ENCODE measurements at regions not wholly inside any gene's neighbourhood (a gene's known extent, or its start where the extent isn't known, plus 50 kb on each side); places are given as distances from the start of the nearest gene placed in this dataset.
"Not testable (repeated sequence)": the region's sequence is repeated elsewhere in the genome, so short reads cannot be mapped to it uniquely, and the experiment has no call there.

DNA sequence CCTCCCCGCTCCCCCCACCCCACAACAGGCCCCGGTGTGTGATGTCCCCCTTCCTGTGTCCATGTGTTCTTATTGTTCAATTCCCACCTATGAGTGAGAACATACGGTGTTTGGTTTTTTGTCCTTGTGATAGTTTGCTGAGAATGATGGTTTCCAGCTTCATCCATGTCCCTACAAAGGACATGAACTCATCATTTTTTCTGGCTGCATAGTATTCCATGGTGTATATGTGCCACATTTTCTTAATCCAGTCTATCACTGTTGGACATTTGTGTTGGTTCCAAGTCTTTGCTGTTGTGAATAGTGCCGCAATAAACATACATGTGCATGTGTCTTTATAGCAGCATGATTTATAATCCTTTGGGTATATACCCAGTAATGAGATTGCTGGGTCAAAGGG is 104.3 kb downstream of the MTPN start:
- DNase-seq (ENCODE audit: low read depth) = not testable (repeated sequence)

DNA sequence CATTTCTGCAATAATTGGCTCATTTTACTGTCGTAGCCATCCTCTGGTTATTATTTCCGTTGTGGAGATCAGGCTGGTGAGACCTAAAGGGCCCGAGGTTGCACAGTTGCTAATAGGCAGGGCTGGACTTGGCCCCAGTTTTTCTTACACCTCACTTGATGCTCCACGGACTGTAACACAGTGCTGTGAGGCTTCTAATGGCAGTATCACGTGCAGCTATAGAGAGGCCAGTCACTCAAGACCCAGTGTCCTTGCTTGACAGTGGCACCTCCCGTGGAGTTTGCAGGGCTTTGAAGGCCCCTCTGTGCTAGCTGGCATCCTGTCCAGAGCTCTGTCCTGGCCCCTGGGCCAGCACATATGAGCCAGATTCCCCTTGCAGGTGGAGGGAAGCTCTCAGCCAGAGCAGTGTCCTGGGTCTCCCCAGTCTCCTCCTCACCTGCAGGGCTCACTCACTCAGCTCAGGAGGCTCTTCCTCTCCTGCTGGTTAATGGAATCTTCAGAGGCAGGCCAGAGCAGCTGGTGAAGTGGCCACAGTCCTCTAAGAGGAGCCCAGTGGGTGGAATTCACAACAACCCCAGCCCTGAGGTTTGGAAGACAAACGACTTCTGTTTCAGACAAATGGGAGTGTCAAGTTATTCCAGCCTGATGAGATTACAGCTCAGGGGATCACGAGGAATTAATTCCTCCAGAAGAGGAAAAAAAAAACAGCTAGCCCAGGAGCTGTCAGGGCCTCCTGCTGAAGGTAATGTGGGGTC is 114.2 kb upstream of the FAM180A start:
- no peak overlapping the region for H3K4me3 ChIP-seq (ENCODE audit: low read depth, low read length)
- DNase-seq (ENCODE audit: low read depth) = no peak
- TF ChIP-seq, protein P1, sequence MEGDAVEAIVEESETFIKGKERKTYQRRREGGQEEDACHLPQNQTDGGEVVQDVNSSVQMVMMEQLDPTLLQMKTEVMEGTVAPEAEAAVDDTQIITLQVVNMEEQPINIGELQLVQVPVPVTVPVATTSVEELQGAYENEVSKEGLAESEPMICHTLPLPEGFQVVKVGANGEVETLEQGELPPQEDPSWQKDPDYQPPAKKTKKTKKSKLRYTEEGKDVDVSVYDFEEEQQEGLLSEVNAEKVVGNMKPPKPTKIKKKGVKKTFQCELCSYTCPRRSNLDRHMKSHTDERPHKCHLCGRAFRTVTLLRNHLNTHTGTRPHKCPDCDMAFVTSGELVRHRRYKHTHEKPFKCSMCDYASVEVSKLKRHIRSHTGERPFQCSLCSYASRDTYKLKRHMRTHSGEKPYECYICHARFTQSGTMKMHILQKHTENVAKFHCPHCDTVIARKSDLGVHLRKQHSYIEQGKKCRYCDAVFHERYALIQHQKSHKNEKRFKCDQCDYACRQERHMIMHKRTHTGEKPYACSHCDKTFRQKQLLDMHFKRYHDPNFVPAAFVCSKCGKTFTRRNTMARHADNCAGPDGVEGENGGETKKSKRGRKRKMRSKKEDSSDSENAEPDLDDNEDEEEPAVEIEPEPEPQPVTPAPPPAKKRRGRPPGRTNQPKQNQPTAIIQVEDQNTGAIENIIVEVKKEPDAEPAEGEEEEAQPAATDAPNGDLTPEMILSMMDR (IDR thresholded peaks at IDR 0.05; ENCODE audit: low read depth, low read length, missing control alignments) = no peak

More for the DNA sequence above, 104.3 kb downstream of the MTPN start:
- H3K4me3 ChIP-seq (ENCODE audit: low read depth, low read length) = not testable (repeated sequence)

- no peak for DNase-seq (ENCODE audit: low read depth)
- H3K4me3 ChIP-seq (ENCODE audit: low read depth, low read length) = no peak overlapping the region
- TF ChIP-seq, protein P1 (IDR thresholded peaks at IDR 0.05; ENCODE audit: low read depth, low read length, missing control alignments) = no peak
Measured at GRCh38 chr7:135859538-135859937, 110.9 kb upstream of the FAM180A start.

GRCh38 chr7:135858851-135859250 is 110.2 kb upstream of the FAM180A start:
- TF ChIP-seq, protein P1 (IDR thresholded peaks at IDR 0.05; ENCODE audit: low read depth, low read length, missing control alignments) = no peak
- no peak for DNase-seq (ENCODE audit: low read depth)
- H3K4me3 ChIP-seq (ENCODE audit: low read depth, low read length) = no peak overlapping the region

- H3K4me3 ChIP-seq (ENCODE audit: low read depth, low read length) = no peak overlapping the region
- TF ChIP-seq, protein P1 (IDR thresholded peaks at IDR 0.05; ENCODE audit: low read depth, low read length, missing control alignments) = no peak
- no peak for DNase-seq (ENCODE audit: low read depth)
Measured at GRCh38 chr7:135858379-135858778, 109.8 kb upstream of the FAM180A start.

- TF ChIP-seq, protein P1 (IDR thresholded peaks at IDR 0.05; ENCODE audit: low read depth, low read length, missing control alignments) = no peak
- DNase-seq (ENCODE audit: low read depth) = no peak
- no peak overlapping the region for H3K4me3 ChIP-seq (ENCODE audit: low read depth, low read length)
Measured at GRCh38 chr7:135857519-135858274, 109.1 kb upstream of the FAM180A start.

GRCh38 chr7:135856356-135857144 is 107.9 kb upstream of the FAM180A start:
- TF ChIP-seq, protein P1 (IDR thresholded peaks at IDR 0.05; ENCODE audit: low read depth, low read length, missing control alignments) = no peak
- DNase-seq (ENCODE audit: low read depth) = no peak
- H3K4me3 ChIP-seq (ENCODE audit: low read depth, low read length) = no peak overlapping the region

Measured in GM12864 (cell line).